NCI-H146 treated with DMSO at 0.1 percent for 48 hours (cell line): ENCODE measurements at regions not wholly inside any gene's neighbourhood (a gene's known extent, or its start where the extent isn't known, plus 50 kb on each side); places are given as distances from the start of the nearest gene placed in this dataset.
"Not testable (repeated sequence)": the region's sequence is repeated elsewhere in the genome, so short reads cannot be mapped to it uniquely, and the experiment has no call there.

Experiments used
- DNase-seq: peaks from one replicate; lab custom pipeline; 2025; ENCODE audit not compliant: unreplicated experiment; lab: John Stamatoyannopoulos, UW

DNA sequence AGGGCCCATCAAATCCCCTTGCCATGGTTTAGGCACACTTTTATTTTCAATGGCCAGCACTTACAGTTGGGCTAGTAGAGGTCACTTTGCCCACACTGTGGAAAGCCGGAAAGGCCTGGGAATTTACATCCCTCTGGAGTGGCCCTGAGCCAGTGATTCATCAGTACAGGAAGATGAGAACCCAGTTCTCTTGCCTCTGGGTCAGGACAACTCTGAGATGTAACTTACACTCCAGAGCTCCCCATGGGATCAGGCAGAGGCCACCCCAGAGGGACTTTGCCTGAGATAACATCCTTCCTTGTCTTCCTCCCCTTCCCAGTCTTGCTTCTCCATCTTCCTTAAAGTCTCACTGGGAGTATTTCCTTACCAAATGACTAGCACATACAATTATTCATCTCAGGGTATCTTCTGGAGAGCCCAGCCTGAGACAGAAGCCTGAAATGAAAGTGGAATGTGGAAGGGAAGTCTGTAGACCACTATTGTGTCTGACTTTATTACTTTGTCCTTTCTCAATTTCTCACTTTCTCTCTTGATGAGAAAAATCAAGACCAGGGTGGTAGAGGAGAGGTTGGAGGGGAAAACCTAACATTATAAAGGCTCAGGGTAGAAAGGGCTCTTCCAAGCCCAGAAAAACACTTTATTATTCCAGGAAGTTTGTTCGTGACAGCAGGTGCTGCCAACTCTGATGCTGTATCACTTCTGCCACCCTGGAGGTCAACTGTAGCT, 220.8 kb downstream of the ZNF621 start:
- no peak for DNase-seq

DNA sequence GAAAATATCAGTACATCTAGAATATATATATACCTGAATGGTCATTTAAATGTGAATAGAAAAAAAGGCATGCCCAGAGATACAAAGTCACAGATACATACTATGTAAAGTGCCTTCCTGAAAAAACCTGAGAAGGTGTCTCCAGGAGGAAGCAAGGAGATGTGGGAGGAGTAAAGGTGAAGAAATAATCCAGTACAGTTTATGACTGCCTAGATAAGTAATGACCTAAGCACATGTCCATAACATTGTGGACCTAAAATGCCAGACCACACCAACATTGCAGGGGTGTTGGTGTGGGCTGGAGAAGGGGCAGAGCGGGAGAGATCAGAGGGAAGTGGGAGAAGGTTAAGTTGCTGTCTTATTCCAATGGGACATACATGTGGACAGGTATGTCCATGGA, 226.9 kb downstream of the ZNF621 start:
- DNase-seq = no peak

DNA sequence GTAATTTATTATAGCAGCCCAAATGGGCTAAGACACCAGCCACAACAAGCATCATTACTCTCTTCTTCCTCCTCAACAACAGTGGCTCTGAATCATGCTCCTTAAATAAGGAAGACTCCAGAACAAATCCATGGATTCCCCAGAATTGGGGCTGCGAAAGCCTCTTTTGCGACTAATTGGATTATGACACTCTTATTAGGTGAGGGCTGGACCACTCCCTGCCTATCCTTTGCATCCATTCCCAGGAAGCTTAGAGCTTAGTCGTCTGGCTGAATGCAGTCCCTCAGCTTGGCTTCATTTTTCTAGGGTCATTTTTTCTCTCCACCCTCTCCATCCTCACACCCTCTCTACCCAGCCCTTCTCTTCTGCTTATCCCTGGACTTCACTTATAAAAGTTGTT, 227.7 kb downstream of the ZNF621 start:
- no peak for DNase-seq

DNA sequence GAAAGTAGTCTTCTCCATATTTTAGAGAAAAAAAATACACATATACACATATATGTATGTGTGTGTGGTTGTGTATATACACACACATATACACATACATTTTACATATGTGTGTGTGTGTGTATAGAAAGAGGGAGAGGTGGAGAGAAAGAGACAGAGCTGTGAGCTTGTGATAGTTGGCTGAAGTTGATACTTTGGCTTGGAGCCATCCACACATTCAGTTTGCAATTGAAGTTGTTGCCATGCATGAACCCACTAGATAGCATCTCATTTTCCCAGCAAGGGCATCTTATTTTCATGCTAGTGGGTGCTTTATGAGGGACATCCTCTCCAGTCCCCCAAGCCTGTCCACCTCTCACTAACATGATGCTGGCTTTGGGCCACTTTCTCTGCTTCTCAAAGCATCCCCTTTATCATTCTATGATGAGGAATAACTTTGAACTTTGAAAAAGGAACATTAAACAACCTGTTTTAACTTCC, 228.6 kb downstream of the ZNF621 start:
- no peak for DNase-seq

DNA sequence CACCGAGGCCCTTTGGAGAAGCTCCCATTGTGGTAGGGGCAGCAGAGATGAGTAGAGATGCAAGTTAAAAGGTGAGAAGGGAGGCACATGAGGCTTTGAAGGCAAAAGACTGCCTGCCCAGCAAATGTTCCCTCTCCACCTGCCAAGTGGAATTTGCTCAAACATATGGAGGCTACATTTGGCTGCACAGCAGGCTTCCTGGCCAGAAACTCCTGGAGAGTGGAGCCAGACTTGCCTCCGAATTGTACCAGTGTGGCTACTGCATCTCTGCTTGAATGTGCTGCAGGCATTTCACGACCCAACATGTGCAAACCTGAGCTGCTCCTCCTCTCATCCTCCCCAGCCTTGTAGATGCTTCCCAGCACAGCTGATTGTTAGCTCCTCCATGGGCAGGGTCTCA, 229.2 kb downstream of the ZNF621 start:
- no peak for DNase-seq

DNA sequence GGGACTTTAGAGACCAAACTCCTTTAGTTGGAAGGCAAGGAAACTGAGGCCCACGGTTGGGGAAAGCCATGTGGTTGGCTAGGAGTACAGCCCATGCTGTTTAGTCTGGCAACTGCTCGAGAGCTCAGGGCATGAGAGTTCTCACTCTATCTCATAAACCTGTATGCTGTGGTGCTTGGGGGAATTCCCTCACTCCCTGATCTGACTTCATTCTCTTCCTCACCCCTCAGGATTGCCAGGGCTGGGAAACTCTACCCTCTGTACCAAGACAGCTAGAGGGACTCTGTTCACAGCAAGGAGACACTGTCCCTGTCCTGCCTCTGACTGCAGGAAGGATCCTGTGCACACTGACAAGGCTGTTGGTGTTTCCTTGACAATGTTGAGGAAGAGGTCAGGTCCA, 230.2 kb downstream of the ZNF621 start:
- no peak for DNase-seq

DNA sequence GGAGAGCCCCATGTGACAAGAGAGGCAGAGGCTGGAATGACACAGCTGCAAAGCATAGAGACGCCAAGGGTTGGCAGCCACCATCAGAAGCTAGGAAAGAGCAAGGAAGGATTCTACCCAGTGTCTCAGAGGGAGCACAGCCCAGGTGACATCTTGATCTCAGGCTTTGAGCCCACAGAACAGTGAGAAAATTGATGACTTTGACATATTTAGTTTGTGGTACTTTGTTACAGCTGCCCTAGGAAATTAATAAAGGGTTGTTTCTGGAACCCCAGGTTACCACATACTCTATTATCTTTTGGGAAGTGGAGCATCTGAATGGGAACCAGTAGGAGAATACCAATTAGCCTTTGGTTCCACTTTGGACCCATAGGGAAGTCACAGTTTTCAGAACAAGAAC, 231.7 kb downstream of the ZNF621 start:
- DNase-seq = no peak

DNA sequence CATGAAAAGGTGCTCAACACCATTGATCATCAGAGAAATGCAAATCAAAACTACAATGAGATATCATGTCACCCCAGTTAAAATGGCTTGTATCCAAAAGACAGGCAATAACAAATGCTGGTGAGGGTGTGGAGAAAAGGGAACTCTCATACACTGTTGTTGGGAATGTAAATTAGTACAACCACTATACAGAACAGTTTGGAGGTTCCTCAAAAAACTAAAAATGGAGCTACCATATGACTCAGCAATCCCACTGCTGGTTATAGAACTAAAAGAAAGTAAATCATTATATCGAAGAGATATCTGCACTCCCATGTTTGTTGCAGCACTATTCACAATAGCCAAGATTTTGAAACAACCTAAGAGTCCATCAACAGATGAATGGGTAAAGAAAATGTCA, 238.0 kb downstream of the ZNF621 start:
- not testable (repeated sequence) for DNase-seq

DNA sequence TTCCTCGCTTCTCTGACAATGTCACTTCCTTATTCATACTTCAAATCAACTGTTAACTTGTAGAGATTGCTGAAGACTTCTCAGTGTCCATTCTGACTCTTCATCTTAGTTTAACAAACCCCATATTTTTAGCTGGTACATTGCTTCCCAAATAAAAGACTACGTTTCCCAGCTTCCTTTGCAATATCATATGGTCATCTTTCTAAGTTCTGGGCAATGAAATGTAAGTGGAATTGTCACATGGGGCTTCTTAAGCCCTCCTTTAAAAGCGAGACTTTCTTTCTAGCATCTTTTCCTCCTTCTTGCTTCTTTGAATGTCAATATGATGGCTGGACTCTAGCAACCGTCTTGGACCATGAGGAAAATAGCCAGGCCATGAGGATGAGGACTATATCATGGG, 239.0 kb downstream of the ZNF621 start:
- no peak for DNase-seq

DNA sequence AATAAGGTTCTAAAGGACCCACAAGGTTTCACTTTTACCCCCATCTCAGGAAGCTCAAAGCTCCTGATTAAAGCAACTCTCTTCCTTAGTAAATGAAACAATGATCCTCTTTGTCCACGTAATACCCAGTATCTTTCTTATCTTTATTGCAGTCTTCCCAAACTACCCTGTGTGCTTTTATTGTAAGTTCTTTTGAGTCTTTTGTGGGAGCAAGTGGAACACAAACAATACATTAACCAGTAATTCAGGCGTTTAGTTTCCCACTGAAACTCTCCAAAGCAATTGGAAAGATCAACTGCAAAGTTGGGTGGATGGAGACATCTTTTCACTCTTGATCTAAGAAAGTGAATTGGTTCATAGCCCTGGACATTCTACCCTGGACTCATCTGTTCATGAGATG, 240.0 kb downstream of the ZNF621 start:
- DNase-seq = no peak

DNA sequence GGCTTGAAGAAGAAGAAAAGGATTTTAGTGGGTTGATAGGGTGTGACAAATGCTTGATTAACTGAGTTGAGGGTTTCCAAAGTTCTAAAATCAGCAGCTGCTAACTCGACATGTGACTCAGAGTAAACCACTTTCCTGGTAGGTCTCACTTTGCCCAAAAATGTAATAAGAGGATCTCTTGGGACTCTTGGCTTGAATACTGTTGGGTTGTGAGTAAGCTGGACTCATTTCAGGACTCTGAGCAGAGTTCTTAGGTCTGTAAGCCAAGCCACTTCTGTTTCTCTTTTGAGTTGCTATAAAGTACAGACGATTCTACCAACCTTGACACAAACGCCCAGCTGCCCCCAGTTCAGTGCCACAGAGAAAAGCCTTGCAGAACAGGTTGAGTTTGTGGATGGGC, 241.1 kb downstream of the ZNF621 start:
- no peak for DNase-seq

DNA sequence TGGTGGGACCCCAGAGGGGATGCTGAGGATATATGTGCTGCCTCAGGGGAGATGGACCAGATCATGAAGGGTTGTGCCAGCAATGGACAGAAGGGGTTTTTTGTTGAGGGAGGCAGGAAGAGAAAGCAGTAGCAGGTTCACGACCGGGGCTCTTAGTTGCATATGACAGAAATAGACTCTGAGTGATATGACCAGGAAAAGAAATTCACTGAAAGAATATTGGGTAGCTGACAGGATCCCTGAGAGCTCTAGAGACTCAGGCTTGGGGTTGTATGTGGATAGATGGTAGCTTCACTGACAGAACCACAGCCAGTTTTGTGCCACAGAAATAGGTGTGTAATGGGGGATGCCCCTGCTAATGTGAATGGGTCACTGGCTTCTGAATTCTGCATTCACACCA, 241.6 kb downstream of the ZNF621 start:
- no peak for DNase-seq

DNA sequence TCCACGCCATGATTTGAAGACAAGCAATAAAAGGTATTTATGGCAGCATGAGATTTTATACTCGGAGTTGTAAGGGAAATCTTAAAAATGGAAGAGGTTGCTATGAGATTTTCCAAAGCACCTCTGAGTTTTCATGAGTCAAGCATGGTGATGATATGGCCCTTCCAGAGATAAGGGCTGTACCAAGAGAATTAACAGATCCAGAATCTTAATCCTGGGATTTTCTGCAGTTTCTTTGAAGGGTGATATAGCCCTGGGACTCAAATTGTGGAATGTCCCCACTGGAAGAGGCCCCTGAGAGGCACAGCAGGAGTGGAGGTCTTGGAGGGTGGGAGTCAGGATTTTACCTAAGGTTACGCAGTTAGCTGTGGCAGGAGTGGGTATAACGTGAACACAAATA, 243.3 kb downstream of the ZNF621 start:
- DNase-seq = no peak

DNA sequence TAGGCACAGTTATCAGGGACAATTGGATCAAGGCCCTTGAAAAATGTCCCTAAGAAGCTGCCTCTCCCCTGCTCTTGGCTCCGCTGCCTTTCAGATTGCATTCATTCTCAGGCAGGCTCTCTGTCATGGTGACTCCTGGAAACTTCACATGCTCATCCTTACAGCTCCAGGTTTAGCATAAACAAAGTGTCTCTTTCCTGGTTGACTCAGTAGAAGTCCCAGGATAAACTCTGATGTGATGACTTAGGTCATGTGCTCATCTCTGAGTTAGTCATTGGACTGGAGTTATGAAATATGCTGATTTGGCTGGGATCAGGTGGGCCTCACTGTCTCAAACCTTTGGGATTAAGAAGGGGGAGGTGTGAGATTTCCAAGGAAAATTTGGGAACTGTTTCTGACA, 243.8 kb downstream of the ZNF621 start:
- no peak for DNase-seq

DNA sequence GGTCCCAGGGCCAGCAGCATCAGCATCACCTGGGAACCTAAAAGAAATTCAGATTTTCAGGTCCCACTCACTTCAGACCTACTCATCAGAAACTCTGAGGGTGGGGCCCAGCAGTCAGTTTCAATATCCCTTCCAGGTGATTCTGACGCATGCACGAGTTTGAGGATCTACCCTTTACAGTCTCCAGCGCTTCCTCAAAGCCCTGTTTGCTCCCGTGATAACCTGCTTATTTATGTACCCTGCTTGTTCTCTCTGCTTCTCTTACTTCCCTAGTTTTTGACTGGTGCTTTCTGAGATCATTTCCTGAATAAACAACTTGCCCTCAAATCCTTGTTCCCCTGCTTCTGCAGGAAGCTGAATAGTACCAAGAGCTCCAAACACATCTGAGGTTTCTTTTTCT, 245.3 kb downstream of the ZNF621 start:
- DNase-seq = no peak

DNA sequence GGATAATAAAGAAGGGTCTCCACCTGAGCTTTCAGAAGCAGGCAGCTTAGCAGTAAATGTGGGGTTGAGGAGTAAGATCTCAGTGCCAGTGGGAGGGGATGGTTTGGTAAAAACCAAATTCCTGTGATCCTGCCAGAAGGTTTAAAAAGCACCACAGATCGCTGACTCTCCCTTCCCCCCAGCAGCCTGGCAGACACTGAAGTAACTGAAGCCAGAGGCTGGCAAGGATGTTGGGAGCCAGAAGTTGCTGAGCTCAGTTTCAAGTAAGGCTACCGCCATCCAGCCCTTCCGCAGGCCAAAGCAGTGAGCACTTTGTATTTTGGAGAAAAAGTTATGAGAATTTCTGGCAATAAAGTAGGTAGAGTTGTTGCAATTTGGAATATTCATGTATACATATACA, 246.4 kb downstream of the ZNF621 start:
- DNase-seq = no peak

DNA sequence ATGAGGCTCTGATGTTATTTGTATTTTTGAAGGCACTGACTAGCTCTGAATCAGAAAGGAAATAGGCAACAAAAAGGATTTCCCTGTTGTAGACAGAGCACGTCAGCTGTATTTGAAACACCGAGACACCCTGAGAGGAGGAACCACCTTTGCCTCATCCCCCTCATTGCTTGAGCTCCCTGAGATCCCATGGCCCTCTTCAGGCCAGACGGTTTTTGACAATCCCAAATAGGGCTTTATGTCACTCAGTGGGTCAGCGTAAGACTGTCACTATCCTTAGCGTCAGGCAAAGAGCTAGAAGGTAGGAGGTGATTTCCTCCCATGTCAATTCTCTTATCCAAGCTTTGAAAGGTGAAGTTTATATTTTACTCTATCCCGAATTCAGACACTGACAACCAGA, 254.3 kb downstream of the ZNF621 start:
- DNase-seq = no peak

DNA sequence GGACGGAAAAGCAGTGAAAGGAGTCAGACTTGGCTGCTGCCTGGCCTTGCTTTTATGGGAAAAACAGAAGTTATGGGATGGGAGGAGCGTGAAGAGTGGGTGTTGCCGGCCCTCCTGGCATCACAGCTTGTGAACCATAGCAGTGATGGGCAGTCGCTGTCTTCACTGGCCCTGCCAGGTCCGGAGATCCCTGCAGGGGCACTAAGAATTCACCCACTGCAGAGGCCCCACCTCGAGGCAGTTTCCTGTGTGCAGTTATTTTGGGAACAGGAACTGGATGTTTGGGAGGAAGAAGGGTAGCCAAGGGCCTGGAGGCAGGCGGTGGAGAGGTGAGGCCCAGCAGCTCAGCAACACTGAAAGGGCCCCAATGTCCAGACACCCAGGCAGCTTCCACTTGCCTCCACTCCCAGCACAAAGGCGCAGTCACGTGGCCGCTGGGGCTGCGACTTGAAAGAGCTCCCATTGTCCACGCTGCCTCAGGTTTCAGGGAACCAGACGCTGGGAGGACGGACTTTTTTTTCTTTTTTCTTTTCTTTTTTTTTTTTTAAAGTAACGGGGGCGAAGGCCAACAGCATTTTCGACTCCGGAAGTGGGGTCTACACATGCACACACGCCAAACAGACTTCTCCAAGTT, 255.6 kb downstream of the ZNF621 start:
- peak; percentile 5 for DNase-seq

DNA sequence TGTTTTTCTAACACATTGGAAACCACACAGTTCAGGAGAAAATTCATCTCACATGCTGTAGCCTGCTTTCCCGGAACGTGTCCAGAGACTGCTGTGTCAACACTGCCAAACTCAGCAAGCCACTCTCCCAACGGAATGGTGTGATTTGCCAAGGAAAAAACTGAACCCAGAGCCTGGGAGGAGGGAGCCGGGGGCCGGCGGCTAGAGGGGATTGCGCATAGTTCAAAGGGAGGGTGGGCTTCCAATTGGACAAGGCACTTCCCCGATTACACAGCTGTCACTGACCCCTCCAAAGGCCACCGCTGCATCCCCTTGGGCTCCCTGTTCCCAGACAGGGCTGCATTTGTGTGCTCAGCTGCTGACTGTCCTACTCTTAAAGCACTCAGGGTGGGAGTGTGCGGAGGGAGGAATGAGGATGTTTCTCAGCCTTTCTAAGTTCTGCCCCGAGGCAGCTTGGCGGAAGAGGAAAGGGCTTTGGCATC, 256.2 kb downstream of the ZNF621 start:
- no peak for DNase-seq

DNA sequence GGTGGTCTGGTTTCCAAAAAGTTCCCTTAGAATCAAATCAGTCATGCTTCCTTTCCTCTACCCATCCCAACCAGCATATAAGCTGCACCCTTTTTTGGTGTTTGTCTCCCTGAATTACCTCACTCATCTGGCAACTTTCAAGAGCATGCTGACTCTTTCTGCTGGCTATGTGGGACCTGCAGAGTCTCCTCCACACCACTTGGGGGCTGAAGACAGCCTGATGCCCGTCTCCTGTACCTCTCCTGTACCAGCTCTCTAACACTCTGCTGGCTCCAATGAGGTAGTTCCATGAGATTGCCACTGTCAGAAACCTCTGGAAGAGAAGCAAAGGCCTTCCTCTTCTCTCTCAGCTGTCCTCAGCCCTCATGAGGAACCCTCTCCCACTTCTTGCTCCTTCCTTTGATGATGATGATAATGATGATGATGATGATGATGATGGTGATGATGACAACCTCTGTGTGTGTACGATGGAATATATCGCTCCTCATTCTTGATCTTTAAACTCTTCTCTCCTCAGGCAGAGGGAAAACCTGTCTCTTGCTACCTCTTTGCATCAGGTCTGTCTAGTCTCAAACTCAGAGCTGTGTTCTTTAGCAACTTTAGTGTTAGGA, 257.5 kb downstream of the ZNF621 start:
- no peak for DNase-seq

DNA sequence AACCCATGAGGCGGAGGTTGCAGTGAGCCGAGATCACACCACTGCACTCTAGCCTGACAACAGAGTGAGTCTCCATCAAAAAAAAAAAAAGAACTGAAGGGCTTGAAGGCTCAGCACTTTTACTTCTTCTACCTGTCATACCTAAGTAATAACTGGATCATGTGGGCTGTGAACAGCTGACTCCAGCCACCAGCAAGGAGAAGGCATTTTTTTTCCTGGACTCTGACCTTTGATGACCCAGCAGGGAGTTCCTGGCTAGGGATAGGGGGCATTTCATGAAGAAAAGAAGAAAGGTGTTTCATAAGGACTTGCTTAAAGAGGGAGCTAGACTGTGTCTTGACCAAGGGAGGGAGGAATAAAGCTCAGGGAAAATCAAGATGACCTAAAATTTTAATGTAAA, 266.0 kb downstream of the ZNF621 start:
- DNase-seq = no peak

DNA sequence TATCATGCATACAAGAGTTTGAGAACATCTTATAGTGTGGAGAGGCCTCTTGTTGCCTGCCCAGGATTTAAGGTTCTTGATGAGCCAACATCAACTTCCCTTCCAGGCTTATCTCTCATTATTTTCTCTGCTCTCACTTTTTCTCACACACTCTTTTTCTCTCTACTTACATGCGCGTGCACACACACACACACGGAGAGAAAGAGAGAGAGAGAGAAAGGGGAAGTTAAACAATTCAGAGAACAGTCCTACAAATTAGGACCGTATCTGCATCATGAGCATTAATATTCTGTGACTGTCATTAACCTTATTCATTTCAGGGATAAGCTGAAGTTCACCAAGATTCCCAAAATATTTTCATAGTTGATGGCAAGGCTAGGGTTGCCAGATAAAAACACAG, 269.0 kb downstream of the ZNF621 start:
- DNase-seq = no peak
